ENCODE measurements at regions not wholly inside any gene's neighbourhood (a gene's known extent, or its start where the extent isn't known, plus 50 kb on each side); places are given as distances from the start of the nearest gene placed in this dataset.

DNA sequence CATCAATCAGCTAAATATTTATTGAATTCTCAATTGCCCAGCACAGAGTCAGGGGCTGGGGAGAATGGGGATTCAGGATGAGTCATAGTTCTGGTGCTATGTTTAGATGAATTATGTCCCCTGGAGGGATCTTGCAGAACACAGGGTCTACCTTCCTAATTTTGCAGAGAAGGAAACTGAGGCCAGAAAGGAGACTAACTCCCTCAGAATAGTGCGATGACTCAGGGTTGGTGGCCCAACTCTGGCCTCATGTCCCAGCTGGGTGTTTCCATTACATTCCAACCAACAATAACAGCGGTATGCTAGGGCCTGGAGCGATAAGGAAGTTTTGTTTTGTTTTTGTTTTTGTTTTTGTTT lies 270.9 kb downstream of the TLE3 start:
- no peak for DNase-seq

DNA sequence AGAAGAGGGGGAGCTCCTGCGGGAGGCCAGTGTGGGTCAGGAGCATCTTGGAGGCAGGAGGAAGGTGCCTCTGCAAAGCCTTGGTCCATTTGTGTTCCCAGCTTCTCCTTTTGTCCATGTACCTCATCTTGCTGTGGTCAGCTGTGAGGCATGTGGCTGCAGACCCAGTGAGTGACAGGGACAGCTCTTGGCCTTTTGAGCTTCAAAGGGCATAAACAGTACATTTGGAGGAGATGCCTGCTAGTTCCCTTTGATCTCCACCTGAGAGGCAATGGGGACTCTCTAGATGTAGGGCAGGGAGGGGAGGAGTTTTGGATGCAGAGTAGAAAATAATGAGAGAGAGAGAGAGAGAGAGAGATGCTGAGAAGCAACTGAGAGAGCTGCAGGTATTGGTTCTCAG lies 270.0 kb downstream of the TLE3 start:
- no peak for DNase-seq

DNA sequence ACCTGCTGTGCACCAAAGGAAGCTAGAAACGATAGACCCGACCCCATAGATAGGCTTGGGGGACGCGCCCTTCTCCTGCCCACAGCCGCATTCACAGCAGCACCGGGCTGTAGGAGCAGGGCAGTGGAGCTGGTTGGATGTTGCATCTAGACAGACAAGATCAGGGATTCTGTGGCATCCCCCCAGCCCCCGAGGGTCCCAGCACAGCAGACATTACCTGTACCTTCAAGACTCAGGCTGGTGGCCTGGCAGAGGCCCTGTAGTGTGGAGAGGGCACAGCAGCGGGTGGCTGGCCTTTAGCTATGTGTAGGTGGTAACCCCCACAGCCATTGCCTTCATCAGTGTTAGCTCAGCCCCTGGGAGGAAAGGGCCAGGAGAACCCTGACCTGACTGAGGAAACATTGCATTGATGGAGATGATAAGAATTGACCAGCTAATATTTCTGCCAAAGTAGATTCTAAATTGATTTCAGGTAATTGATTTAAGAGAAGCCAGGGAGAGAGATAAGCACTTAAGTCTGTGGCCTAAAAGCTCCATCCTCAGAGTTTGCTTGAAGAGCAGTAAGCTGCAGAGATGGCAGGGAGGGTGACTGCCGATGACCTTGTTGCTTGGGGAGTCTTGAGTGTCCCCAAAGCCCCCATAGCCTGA lies 269.4 kb downstream of the TLE3 start:
- DNase-seq = no peak

DNA sequence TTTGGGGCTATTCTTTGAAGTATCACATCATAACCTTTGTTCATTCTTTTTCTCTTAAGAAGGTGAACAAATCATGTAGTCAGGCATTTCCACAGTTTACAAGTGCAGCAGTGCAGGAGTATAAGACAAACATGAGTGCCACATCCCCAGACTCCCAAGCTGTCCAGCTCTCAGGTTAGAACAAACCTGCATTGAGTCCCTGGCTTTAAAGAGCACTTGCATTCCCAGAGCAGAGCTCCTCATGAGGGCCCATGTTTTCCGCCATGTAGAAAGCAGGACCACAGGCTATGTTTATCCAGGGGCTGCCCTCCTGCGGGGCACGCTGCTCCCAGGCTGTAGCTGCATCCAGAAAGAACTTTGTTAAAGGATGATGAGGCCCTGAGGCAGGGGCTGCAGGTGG lies 267.7 kb downstream of the TLE3 start:
- DNase-seq = peak; percentile 25

DNA sequence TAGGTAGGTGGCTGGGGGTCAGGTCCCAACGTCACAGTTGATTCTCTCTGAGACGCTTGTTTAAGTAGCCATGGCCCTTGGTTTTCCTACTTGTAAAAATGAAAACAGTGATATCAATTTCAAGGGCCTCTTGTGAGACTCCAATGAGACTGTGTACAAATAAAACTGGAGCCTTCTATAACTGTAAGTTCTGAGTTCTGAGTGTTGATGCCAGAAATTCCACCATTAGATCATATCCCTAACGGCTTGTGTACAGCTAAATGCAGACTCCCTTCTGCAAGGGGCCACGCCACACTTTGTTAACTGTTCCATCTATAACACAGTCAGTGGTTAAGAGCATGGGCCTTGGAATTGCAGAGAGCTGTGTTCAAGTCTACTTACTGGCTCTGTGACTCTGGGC lies 267.3 kb downstream of the TLE3 start:
- peak; percentile 62 for DNase-seq

DNA sequence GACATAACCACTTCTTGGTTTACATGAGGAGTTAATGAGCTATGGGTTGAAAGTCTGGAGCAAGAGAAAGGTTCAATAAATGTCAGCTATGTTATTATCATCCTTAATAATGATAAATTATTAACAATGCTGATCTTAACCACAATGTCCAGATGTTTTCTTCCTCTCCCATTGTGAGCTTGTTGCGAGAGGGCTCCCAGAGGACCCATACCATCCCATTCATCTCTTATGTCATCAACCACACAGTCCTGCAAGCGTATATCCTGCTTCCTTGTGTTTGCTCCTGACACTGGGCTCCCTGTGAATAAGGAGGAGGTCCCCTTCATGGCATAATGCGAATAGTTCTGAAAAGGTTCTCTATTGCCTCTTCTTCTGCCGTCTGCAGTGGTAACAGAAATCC lies 266.8 kb downstream of the TLE3 start:
- no peak for DNase-seq

DNA sequence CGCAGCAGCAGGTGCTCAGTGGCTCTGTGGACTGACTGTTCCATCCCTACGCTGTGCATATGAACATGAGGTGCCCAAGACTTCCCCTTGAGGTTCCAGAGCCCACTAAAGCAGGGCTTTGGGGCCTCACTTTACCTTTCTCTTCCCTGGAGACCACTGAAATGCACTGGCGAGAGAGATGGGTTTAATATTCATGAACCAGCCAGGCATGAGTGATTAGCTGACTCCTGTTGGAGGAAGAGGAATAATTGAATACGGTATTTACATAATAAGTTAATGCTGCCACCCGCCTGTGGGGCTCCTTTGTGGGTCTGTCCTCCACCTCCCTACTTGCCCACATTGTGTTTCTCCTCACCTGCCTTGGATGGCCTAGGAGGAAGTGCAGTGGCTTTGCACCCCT lies 263.4 kb downstream of the TLE3 start:
- no peak for DNase-seq

DNA sequence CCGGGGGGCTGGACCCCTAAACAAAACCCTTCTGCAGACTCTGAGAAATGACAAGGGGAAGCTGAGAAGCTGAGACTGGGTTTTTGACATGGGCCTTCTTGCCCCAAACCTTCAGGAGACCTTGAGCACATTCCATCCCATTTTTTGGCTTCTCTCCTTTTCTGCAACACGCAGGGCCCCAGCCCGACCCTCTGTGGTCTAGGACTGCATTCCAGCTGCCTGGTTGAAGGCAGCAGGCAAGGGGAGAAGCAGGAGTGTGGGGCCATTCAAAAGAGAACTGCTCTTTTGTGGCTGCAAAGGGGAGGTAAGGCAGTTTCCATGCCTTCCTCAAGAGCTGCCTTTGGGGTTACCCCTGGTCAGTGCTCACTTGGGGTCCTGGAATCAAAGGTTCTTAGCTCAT lies 263.0 kb downstream of the TLE3 start:
- DNase-seq = no peak

DNA sequence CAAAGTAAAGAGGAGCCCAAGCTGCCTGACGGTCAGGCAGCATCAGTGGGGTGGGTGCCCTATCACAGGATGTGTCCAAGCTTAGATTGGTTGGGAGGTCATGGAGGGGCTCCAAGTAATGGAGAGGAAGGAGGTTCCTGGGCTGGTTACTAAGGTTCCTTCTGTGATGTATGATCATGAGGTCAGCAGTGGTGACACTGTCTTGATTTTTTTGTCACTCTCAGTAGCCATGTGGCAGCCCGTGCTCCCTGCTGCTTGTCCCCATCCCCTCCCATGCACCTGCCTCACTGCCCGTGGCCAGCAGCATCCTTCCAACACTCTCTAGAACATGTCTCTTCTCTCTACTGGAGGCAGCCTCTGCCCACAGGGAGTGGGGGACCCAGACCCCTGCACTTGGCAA lies 261.7 kb downstream of the TLE3 start:
- DNase-seq = no peak

DNA sequence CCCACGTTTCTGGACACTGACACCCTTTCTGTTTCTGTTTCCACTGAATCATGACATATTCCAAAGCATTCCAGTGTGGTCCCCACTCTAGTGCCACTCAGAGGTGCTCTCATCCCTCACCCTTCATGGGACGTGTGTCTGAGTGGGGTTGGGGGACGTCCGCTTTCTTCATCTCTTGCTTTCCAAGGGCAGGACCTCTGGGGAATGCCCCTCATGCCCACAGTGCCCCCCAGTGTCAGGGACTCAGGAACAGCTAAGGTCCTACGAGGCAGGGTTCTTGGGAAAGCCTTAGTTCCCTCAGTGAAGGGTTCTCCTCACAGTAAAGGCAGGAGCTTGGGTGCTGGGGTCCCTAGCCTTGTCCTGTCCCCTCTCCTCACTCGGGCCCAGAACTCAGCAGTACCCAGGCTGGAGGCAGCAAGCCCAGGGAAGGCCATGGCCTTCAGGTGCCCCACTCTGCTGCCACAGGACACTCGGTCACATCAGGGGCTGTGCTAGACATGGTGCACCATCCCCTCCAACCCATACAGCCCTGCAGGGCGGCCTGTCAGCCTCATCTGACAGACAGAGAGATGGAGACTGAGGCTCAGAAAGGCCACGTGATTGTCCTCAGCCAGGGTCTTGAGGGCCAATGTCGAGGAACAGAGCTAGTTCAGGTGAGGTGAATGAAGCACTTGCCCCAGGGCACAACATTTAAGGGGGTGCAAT lies 261.0 kb downstream of the TLE3 start:
- DNase-seq = no peak

DNA sequence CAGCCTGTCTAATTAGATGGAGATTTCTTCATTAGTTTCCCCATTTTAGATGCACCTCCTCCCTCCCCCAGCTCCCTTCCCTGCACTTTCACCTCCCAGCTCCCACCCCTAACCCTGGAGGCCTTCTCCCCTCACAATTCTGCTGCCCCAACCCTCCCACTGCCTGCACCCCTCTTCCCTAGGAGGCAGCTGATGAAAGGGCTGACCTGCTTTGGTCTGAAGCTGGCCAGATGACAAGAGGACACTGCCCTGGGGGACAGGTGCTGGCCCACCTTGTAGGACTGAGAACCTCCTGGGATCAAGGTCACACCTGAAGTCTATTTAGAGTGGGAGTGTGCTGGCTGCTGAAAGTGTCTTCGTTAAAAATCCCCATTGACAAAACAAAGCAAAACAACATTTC lies 259.4 kb downstream of the TLE3 start:
- DNase-seq = no peak

DNA sequence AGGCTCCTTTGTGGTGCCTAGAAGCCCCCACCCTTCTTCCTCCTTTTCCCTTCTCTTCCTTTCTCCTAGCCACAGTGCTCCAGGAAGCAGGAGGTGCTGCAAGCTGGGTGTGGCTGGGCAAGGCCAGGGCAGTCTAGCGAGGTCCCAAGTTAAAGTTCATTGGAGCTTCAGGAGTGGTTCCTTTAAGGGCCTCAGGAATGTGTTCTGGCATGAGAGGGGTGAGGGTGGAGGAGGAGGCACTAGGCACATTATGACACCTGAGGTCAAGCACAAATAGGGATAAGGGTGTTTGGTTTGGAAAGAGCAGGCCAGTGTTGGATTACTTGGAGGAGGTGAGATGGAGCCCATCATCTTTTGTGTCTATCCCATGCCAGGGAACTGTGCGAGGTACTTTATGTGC lies 258.7 kb downstream of the TLE3 start:
- DNase-seq = no peak

DNA sequence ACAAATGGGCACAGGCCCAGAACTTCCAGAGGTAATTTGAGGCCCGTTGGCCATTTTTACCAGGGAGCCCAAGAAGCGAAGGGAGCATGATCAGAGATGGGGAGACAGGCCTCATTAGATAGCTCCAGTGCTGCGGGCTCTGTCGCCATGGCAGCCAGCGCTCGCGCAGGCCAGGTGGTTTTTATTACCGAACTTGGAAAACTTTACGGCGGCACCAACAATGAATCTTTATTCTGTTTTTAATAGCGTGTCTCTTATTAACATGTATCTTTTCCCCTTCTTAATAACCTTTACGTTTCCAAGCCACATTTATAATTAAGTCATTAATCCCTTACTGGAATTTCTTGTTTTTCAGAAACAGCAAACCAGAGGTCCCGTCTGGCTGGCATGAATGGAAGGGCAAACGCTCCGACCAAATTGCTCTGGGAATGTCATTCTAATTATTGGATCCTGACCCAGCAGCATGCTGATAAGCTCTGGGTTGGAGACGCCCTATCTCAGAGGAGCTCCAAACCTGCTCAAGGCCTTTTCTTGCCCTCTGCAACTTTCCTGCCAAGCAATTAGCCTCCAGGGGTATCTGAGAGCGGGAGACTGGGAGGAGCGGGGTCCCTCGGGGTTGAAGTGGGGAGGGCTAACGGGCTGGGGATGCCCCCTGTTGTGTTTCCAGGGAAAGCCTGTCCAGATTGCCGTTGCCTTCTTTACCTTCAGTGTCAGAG lies 256.4 kb downstream of the TLE3 start:
- no peak for DNase-seq

DNA sequence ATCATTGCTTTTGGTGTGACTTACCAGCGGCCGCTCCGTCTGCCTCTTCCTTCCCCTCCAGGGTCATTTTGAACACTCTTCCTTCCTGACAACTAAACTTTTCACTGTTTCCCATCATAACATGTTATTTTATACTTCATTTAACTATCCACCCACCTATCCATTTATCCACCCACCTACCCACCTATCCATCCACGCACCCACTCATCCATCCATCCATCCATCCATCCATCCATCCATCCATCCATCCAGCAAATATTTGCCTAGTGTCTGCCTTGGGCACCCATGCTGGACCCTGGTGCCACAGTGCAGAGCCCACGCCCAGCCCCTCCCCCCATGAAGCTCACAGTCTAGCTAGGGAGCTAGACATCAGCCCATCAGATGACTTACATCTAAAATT lies 254.9 kb downstream of the TLE3 start:
- DNase-seq = no peak

DNA sequence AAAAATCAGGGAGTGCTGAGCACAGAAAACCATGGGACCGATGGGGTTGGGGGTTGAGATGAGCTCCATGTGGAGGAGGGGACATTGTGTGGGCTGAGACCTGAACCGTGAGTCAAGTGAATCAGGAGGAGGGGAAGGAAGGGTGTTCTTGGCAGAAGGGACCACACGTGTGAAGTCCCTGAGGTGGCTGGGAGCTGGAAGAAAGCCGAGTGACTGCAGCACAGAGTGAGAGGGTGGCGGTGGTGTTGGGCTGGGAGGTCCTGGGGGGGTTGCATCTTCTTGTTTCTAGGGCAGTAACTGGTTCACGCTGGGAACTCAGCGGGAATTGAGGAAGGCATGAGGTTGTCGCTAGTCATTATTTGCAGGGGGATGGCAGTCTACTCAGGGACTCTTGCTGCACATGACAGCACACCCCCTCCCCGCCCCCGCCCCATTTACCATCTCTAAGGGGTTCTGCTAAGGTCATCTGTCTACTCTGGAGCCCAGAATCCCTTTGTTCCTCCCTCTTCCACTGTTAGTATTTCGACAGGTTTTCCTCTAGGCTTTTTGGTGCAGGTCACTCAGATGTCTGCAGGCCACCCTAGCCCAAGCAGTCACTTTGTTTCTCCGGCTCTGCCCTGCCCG lies 254.3 kb downstream of the TLE3 start:
- no peak for DNase-seq

DNA sequence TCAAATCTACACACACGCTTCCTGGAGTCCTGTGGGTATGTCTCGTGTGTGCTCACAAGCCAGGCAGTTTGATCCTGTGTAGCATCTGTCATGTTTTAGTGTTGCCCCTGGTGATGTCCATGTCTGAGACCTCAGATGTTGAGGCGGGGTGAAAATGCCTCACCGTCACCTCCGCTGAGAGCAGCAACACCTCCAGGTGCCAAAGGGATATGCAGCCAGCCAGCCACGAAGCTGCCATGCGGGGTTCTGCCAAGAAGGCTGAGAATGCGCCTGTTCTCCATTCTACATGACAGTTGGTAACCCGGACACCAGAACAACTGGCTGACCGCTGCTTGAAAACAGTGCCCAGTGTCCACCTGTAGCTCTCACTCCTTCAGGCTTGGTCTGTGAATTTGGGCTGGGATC lies 253.8 kb downstream of the TLE3 start:
- no peak for DNase-seq

DNA sequence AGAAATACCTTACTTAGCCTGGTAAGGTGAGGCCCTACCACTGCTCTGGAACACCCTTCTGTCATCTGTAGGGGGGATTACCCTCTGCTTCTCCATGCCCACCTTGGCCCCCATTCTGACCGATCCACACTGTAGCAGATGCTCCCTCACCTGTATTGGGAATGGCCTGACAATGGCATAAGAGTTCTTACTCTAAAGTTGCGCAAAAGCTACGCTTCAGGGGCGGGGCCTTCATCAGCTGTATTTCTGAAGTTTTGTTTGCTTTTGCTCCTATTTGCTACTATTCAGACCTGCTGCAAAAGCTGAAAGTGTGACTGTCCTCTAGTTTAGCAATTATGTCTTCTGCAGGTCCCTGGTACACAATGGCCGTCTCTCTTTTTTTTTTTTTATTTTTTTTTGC lies 252.6 kb downstream of the TLE3 start:
- DNase-seq = no peak

DNA sequence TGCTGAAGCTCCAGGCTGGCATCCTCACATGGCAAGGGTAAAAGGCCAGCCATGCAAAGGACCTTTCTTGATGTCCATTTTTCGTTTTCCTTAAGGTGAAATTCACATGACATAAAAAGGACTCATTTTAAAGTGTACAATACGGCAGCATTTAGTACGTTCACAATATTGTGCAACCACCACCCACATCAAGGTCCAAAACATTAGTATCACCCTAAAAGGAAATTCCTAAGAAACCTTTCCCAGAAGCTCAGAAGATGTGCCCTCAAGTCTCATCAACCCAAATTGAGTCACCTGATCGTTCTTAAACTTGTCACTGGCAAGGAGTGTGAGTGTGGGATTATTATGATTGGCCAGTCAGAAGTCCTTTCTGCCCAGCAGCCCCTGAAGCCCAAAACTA lies 250.1 kb downstream of the TLE3 start:
- no peak for DNase-seq

DNA sequence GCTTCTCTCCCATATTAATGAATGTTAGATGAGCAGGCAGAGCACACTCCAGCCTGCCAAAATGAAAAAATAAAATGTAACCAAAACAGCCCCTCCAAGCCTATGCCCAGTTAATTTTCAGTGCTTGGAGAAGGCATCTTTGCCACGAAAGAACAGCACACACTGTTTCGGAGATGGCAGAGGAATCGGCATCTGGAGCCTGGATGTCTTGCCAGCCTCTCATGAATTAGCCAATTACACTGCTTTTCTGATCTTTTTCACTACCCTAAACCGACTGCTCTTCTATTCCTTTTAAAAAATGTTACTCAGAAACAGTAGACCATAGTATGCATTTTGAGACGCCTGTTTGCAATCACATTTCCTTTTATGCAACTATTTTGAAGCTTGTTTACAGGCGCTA lies 249.6 kb downstream of the TLE3 start:
- DNase-seq = no peak

DNA sequence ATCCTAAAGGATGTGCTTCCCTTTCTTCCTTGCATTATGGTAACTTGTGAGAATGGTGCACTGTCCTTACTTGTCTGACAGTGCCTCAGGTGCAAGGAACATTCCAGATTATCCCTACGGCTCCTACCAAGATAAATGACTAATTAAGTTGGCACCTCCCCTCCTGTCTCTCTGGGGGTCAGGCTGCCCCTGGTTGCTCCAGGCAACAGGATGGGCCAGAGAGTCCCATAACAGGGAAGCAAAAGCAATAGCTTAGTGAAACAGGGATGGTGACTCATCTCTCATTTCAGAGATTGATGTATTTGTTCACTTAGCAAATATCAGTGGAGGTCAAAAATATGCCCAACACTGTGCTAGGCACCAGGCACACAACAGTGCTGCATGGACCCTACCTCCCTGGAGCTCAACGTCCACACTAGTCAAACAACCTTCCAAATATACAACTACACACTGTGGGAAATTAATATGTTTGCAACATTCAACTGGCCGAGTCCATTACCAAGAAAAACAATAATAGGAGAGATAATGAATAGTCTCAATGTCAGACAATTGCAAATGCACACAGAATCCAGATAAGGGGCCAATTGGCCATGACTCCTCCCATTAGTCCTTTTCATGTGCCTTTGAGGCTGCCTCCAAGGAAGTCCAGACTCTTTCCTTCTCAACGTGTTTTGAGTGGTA lies 249.0 kb downstream of the TLE3 start:
- no peak for DNase-seq

DNA sequence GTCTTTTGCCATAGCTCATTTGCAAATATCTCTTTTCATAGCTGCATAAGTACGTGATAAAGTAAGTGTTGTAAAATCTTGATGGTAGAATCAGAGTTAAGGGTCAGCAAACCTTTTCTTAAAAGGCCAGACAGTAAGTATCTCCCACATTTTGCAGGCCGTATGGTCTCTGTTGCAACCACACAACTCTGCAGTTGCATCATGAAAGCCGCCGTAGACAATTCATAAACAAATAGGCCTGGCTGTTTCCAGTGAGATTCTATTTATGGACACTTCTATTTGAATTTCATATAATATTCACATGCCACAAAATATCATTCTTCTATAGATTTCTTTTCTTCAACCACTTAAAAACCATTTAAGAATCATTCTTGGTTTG lies 248.5 kb downstream of the TLE3 start:
- no peak for DNase-seq

DNA sequence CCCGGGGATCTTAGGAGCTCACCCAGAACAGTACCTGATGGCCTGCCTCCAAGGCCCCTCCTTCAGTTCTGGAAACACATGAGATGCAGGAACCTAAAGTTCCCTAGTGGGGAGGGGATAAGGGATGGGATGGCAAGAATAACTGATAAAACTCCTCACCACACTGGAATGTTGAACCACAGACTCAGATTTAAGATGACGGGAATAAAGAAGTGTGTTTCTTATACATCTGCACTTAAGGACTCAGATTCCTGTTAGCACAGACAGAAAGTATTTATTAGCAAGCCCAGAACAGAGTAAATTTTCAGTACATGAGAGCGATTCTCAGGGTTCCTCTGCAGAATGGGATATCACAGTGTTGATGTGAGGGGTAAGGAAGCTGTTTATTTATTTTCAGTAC lies 245.2 kb downstream of the TLE3 start:
- no peak for DNase-seq

DNA sequence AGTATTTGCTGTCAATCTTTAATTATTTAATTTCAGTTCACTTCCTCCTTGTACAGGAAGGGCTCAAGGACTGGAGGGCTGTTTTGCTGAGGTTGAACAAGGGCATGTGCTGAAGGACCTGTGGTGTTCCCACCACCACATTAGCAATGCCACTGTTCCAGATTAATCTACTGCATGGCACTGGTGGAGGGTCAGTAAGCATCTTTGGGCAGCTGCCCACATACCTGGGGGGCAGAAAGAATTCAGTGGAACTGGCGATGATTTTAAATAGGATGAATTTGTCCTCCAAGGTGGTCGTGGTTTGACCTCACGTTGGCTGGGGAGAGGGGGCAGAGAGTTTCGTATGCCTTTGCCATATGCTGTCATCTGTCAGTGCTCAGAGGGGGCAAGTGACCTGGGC lies 244.8 kb downstream of the TLE3 start:
- DNase-seq = no peak

DNA sequence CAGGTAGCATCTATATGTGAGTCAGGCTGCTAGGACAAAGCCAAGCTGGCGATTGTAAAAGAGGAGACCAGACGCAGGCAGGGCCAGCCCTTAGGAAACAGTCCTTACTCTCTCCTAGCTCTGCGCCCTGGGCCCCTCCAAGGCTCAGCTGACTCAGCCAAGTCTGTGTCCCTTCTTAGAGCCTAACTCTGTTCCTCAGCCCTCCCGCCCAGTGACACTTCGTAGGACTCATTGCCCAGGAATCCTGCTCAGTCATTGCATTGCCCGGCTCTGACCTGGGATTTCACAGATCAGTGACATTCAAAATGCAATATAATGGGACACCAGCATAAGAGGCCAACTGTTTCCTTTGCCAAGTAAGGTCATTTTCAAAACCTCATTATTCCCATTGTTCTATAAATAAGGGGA lies 244.2 kb downstream of the TLE3 start:
- no peak for DNase-seq

Measured in DMS79 treated with DMSO at 0.1 percent for 48 hours (cell line).